ENCODE measurements at regions not wholly inside any gene's neighbourhood (a gene's known extent, or its start where the extent isn't known, plus 50 kb on each side); places are given as distances from the start of the nearest gene placed in this dataset.
"Not testable (repeated sequence)": the region's sequence is repeated elsewhere in the genome, so short reads cannot be mapped to it uniquely, and the experiment has no call there.

DNA sequence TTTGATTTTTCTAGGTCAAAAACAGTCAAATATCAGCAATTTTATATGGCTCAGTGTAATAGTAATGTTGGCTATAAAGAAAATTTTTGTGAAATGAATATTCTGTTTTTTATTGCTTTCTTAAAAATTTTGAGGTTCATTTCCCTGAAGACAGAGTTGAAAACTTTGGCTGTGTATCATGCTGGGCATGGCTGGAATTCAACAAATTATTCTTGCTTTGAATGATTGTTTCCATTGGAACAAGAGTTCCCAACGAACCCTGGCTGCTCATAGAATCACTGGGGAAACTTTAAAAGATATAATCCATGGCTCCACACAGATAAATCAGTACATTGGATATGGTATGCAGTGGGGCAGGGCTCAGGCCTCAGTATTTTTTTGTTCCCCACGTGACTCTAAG is 118.6 kb downstream of the PLCE1 start:
- intact Hi-C loops (cut with DNase I, micrococcal nuclease): no loop called here
- TF ChIP-seq, protein P1, sequence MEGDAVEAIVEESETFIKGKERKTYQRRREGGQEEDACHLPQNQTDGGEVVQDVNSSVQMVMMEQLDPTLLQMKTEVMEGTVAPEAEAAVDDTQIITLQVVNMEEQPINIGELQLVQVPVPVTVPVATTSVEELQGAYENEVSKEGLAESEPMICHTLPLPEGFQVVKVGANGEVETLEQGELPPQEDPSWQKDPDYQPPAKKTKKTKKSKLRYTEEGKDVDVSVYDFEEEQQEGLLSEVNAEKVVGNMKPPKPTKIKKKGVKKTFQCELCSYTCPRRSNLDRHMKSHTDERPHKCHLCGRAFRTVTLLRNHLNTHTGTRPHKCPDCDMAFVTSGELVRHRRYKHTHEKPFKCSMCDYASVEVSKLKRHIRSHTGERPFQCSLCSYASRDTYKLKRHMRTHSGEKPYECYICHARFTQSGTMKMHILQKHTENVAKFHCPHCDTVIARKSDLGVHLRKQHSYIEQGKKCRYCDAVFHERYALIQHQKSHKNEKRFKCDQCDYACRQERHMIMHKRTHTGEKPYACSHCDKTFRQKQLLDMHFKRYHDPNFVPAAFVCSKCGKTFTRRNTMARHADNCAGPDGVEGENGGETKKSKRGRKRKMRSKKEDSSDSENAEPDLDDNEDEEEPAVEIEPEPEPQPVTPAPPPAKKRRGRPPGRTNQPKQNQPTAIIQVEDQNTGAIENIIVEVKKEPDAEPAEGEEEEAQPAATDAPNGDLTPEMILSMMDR (IDR thresholded peaks at IDR 0.05): no peak
- no peak overlapping the region for H3K4me3 ChIP-seq
- ATAC-seq (no peak), DNase-seq (no peak)
- H3K36me3 ChIP-seq (ENCODE audit: low read depth): no peaks in the 10 kb centered on the region
- H3K4me1 ChIP-seq (ENCODE audit: low read depth): no peaks in the 10 kb centered on the region
- no peaks in the 10 kb centered on the region for H3K9me3 ChIP-seq

GRCh38 chr10:94115725-94116124 is 122.0 kb downstream of the PLCE1 start:
- ATAC-seq (peak; percentile 23), DNase-seq (no peak)
- Histone ChIP-seq H3K4me3 (no peak overlapping the region), H3K4me1 (ENCODE audit: low read depth) (no peaks in the 10 kb centered on the region), H3K36me3 (ENCODE audit: low read depth) (no peaks in the 10 kb centered on the region), H3K9me3 (no peaks in the 10 kb centered on the region)
- TF ChIP-seq, protein P1 (IDR thresholded peaks at IDR 0.05): no peak
- intact Hi-C loops (cut with DNase I, micrococcal nuclease): no loop called here

DNA sequence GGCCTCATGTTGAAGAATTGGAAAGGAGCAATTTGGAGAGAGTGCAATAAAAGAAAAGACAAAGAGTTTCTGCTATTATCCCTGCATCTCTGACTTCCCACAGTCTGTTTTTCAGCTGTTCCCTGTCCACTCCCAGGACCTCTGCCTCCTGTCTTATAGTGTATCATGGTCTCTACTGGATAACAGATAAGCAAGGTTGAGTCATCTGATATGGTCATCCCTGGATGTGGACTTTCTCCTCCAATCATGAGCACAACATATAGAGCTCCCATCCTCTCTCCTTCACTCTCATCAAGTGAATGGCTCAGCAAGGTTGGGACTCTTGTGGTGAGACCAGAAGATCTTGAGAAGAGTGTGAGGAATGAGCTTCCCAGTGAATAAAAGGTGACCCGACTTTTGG is 123.1 kb downstream of the PLCE1 start:
- Histone ChIP-seq H3K9me3 (no peaks in the 10 kb centered on the region), H3K4me3 (no peak overlapping the region), H3K4me1 (ENCODE audit: low read depth) (no peaks in the 10 kb centered on the region), H3K36me3 (ENCODE audit: low read depth) (no peaks in the 10 kb centered on the region)
- DNase-seq (no peak), ATAC-seq (peak; percentile 83)
- intact Hi-C loops (cut with DNase I, micrococcal nuclease): no loop called here
- TF ChIP-seq, protein P1 (IDR thresholded peaks at IDR 0.05): no peak

DNA sequence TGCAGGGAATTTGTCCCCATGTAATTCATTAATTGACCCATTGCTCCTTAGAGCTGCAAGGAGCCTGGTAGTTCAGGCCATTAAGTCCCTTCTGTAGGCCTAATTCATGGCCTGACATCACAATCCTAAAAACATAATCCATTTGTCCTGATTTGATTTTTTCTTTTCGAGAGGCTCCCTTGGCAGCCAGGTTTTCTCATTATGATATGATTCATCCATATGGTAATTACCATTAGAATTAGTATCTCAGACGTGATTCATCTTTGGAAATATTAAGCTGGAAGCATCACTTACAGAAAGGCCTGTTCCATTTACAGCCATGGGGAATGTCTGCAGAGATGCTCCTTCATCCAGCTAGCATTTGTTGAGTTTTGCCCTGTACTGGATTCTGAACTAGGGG is 128.5 kb downstream of the PLCE1 start:
- ATAC-seq (no peak), DNase-seq (no peak)
- H3K9me3 ChIP-seq: no peaks in the 10 kb centered on the region
- TF ChIP-seq, protein P1 (IDR thresholded peaks at IDR 0.05): no peak
- intact Hi-C loops (cut with DNase I, micrococcal nuclease): no loop called here
- H3K36me3 ChIP-seq (ENCODE audit: low read depth): no peaks in the 10 kb centered on the region
- H3K4me3 ChIP-seq: no peak overlapping the region
- H3K4me1 ChIP-seq (ENCODE audit: low read depth): peaks cover 9% of the 10 kb centered on the region

DNA sequence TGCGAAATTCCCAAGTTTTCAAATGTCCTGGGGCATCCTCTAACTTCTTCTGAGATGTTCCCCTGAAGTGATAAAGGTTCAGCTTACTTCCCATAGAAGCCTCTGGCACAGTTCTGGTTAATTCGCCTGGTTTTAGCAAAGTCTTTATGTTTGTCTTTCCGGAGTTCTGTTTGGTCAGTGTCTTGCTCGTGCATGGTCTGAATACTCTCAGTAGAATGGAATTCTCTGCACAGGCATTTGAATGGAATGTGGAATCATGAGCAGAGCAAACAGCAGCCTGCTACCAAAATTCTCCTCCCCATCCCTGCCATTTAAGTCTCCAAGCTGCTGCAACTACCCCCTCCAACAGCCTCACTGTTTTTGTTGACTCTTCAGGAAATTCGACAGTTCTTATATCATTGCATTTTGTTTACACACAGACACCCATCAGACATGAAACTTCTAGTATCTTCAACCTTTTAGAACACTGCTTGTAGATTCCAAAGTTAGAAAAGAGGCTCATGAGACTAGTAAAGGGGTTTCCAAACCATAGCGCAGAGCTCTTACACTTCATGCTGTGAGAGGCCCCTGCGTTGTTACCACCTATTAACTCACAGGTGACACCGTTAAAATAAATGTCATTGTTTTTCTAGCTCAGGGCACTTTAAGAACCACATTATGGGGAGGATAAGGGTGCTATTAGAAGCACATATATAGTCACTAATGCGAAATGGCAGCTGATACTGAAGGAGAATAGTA is 129.7 kb downstream of the PLCE1 start:
- DNase-seq (no peak), ATAC-seq (peak; percentile 32)
- TF ChIP-seq, protein P1 (IDR thresholded peaks at IDR 0.05): no peak
- H3K9me3 ChIP-seq: no peaks in the 10 kb centered on the region
- H3K4me1 ChIP-seq (ENCODE audit: low read depth): peaks cover 9% of the 10 kb centered on the region
- H3K36me3 ChIP-seq (ENCODE audit: low read depth): no peaks in the 10 kb centered on the region
- intact Hi-C loops (cut with DNase I, micrococcal nuclease): no loop called here
- no peak overlapping the region for H3K4me3 ChIP-seq

- DNase-seq; H3K9me3 ChIP-seq; H3K4me1 ChIP-seq (ENCODE audit: low read depth); H3K4me3 ChIP-seq; intact Hi-C loops (cut with DNase I, micrococcal nuclease); H3K36me3 ChIP-seq (ENCODE audit: low read depth): not testable (repeated sequence)
- peak; percentile 49 for ATAC-seq
Observed at GRCh38 chr10:94124147-94124546, 130.4 kb downstream of the PLCE1 start.

GRCh38 chr10:94125268-94125667 is 131.5 kb downstream of the PLCE1 start:
- H3K4me1 ChIP-seq (ENCODE audit: low read depth); H3K9me3 ChIP-seq; ATAC-seq; H3K36me3 ChIP-seq (ENCODE audit: low read depth); H3K4me3 ChIP-seq; DNase-seq; intact Hi-C loops (cut with DNase I, micrococcal nuclease): not testable (repeated sequence)

Data from mucosa of descending colon (tissue), 3 donors.